Gastrocnemius medialis (tissue), 4 donors: ENCODE measurements at regions not wholly inside any gene's neighbourhood (a gene's known extent, or its start where the extent isn't known, plus 50 kb on each side); places are given as distances from the start of the nearest gene placed in this dataset.

Source experiments
- ATAC-seq, 2 donors: fragments of 150-250 bp; one replicate each; pipeline ENCODE4 v1.9.1; 2016
- DNase-seq, 2 donors: peaks; one replicate each; pipeline ENCODE4 v3.0.0-alpha.2; 2019
- H3K27ac ChIP-seq, 4 donors: fragments of 200-600 bp; sonication (generic); 1 replicate in 1 of 4; 2 replicates in 3 of 4; pipeline ENCODE4 v1.5.1; 2016 to 2018; ENCODE audit warnings: mild to moderate bottlenecking in 2 of 4, moderate library complexity in 1 of 4
- H3K27me3 ChIP-seq, 3 donors: fragments of 200-600 bp; sonication (generic) in 2 of 3; 1 replicate in 1 of 3; 2 replicates in 2 of 3; pipeline versions ENCODE4 v1.5.1 to v1.6.0; 2016 to 2019; ENCODE audit warnings: mild to moderate bottlenecking in 1 of 3, moderate library complexity in 1 of 3
- H3K36me3 ChIP-seq, 2 donors: fragments of 200-600 bp; sonication (generic) in 1 of 2; one replicate each; pipeline ENCODE4 v1.5.1; 2017 to 2018
- H3K4me1 ChIP-seq, 2 donors: fragments of 200-600 bp; sonication (generic) in 1 of 2; one replicate each; pipeline ENCODE4 v1.5.1; 2016 to 2017; ENCODE audit warnings: mild to moderate bottlenecking in 2 of 2
- H3K4me3 ChIP-seq, 4 donors: fragments of 200-600 bp; sonication (generic) in 3 of 4; 1 replicate in 1 of 4; 2 replicates in 3 of 4; pipeline ENCODE4 v1.5.1; 2016 to 2019; ENCODE audit warnings: mild to moderate bottlenecking in 2 of 4
- H3K9me3 ChIP-seq, 3 donors: fragments of 200-600 bp; sonication (generic) in 2 of 3; 1 replicate in 1 of 3; 2 replicates in 2 of 3; pipeline ENCODE4 v1.5.1; 2016 to 2019
- POLR2A ChIP-seq, 2 donors: fragments of 450-650 bp; IDR thresholded peaks; one replicate each; pipeline ENCODE4 v1.6.1; 2017; ENCODE audit warnings: antibody characterized with exemption in 2 of 2, mild to moderate bottlenecking in 2 of 2, moderate library complexity in 2 of 2
- in situ Hi-C, 4 donors: fragments of 200-750 bp; cut with MboI; loops; one replicate each; pipeline versions ENCODE4 v1.15.0 to v1.8.0; 2017; ENCODE audit warnings: low sequenced_read_pairs in 4 of 4
- intact Hi-C: fragments of 100-400 bp; cut with DNase I; formaldehyde crosslinking; loops from one replicate; pipeline ENCODE4 v1.15.1; 2023; ENCODE audit warnings: low total_unique reads
- TF ChIP-seq, protein P1 (sequence below), 5 experiments: fragments of 450-650 bp in 3 of 5; fragments of 200-600 bp in 2 of 5; sonication (generic) in 2 of 5; IDR thresholded peaks in 4 of 5; conservative IDR thresholded peaks in 1 of 5; 1 replicate in 4 of 5; 2 replicates in 1 of 5; pipeline ENCODE4 v1.5.1; 2016 to 2019; ENCODE audit warnings: antibody characterized with exemption in 5 of 5, mild to moderate bottlenecking in 3 of 5, moderate library complexity in 3 of 5

DNA sequence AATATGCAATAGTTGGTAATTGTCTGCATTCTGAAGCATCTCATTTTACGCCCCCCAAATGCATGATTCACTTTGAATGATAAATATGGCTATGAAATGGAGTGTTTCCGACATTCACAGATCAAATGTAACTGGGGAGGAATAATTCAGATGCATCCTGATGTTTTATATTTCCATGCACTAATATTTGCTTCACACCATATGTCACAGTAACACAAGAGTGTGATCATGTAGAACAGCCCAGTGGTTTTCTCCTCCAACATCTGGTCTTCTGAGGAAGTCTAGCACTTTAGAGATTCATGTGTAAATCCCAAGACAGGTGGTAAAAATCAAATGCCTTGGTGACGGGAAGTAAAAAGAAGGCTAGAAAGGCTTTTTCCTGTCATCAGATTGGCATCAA lies 273.1 kb downstream of the DIO2 start:
- DNase-seq (no peak), ATAC-seq (no peak)
- intact Hi-C loops, result no loop called here
- Histone ChIP-seq H3K9me3 (no peaks in the 10 kb centered on the region), H3K4me1 (no peaks in the 10 kb centered on the region), H3K27me3 (no peaks in the 10 kb centered on the region), H3K36me3 (no peaks in the 10 kb centered on the region), H3K27ac (no peak overlapping the region), H3K4me3 (no peak overlapping the region)
- in situ Hi-C loops, result no loop called here
- TF ChIP-seq POLR2A (IDR thresholded peaks at IDR 0.05), result no peak
- TF ChIP-seq, protein P1, sequence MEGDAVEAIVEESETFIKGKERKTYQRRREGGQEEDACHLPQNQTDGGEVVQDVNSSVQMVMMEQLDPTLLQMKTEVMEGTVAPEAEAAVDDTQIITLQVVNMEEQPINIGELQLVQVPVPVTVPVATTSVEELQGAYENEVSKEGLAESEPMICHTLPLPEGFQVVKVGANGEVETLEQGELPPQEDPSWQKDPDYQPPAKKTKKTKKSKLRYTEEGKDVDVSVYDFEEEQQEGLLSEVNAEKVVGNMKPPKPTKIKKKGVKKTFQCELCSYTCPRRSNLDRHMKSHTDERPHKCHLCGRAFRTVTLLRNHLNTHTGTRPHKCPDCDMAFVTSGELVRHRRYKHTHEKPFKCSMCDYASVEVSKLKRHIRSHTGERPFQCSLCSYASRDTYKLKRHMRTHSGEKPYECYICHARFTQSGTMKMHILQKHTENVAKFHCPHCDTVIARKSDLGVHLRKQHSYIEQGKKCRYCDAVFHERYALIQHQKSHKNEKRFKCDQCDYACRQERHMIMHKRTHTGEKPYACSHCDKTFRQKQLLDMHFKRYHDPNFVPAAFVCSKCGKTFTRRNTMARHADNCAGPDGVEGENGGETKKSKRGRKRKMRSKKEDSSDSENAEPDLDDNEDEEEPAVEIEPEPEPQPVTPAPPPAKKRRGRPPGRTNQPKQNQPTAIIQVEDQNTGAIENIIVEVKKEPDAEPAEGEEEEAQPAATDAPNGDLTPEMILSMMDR (IDR thresholded peaks at IDR 0.05 in 4 of 5, conservative IDR thresholded peaks at IDR 0.05 in 1 of 5), result no peak

DNA sequence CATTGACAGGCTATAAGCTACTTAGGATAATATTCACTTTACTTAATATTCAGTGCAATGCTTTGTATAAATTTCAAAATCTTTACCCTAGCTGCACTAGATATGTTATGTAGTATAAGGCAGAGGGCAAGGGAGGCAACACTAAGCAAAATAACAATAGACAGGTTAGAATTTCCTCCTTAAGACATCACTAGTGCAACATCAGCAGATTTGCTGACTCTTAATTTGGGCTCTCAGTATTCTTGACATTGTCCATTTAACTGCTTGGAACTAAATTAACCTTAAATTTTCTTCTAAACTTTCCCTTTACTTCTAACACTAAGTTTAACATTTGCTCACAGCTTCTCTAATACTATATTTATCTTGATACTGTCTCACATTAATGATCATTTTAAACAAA lies 273.9 kb downstream of the DIO2 start:
- no peak for TF ChIP-seq POLR2A (IDR thresholded peaks at IDR 0.05)
- TF ChIP-seq, protein P1 (IDR thresholded peaks at IDR 0.05 in 4 of 5, conservative IDR thresholded peaks at IDR 0.05 in 1 of 5), result no peak
- Histone ChIP-seq H3K4me1 (no peaks in the 10 kb centered on the region), H3K9me3 (no peaks in the 10 kb centered on the region), H3K27me3 (no peaks in the 10 kb centered on the region), H3K36me3 (no peaks in the 10 kb centered on the region), H3K27ac (no peak overlapping the region), H3K4me3 (no peak overlapping the region)
- no peak for ATAC-seq
- in situ Hi-C loops (no loop called here), intact Hi-C loops (no loop called here)
- no peak for DNase-seq

DNA sequence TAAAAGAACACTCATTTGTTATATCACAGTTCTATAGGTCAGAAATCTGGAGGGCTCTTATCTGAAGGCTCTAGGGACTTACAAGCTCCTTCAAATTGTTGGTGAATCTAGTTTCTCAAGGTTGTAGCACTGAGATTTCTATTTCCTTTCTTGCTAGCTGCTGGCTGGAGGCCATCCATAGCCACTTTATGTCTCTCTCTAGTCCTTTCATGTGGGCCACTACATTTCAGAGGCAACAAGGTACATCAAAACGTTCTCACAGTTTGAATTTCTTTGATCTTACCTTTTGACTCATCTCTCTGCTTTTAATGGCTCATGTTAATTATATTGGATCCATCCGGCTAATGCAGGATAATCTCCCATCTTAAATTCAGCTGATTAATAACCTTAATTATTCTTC lies 286.8 kb downstream of the DIO2 start:
- ATAC-seq, result no peak
- H3K27me3 ChIP-seq, result no peaks in the 10 kb centered on the region
- no peaks in the 10 kb centered on the region for H3K9me3 ChIP-seq
- H3K4me1 ChIP-seq, result no peaks in the 10 kb centered on the region
- no peaks in the 10 kb centered on the region for H3K36me3 ChIP-seq
- intact Hi-C loops, result no loop called here
- DNase-seq, result no peak
- TF ChIP-seq, protein P1 (IDR thresholded peaks at IDR 0.05 in 4 of 5, conservative IDR thresholded peaks at IDR 0.05 in 1 of 5), result no peak
- TF ChIP-seq POLR2A (IDR thresholded peaks at IDR 0.05), result no peak
- in situ Hi-C loops, result no loop called here
- H3K27ac ChIP-seq, result no peak overlapping the region
- no peak overlapping the region for H3K4me3 ChIP-seq

DNA sequence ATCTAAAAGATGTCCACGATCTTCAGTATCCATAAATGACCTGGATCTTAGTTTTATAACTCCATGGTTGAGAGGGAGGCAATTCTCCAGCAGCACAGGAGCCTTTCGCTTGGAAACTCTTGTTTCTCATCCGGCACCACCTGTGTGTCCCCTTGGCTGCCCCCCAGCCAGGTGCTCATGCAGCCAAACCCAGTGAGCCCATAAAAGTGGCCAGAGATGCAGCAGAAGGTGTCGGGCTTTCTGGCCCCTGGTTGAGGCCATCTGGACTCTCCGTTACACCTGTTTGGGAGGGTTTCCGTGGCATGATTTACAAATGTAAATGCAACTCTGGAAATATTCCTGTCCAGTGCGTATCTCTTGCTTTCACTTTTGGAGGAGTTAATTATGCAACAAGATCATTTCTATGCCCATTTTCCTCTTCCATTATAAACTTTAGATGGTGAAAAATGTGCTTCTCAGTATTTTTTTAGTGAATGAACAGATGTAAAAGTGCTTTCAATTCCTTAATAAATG lies 291.1 kb downstream of the DIO2 start:
- in situ Hi-C loops, result no loop called here
- ATAC-seq (no peak), DNase-seq (no peak)
- TF ChIP-seq, protein P1 (IDR thresholded peaks at IDR 0.05 in 4 of 5, conservative IDR thresholded peaks at IDR 0.05 in 1 of 5), result no peak
- no peak for TF ChIP-seq POLR2A (IDR thresholded peaks at IDR 0.05)
- no peaks in the 10 kb centered on the region for H3K4me1 ChIP-seq
- no peaks in the 10 kb centered on the region for H3K27me3 ChIP-seq
- intact Hi-C loops, result no loop called here
- H3K36me3 ChIP-seq, result no peaks in the 10 kb centered on the region
- H3K27ac ChIP-seq, result no peak overlapping the region
- H3K4me3 ChIP-seq, result no peak overlapping the region
- no peaks in the 10 kb centered on the region for H3K9me3 ChIP-seq
